IMR-90 (cell line): ENCODE measurements at regions not wholly inside any gene's neighbourhood (a gene's known extent, or its start where the extent isn't known, plus 50 kb on each side); places are given as distances from the start of the nearest gene placed in this dataset.

Experiments used
- ATAC-seq: fragments of 200-7000 bp; cut with Tn5 transposase; 2 replicates; pipeline ENCODE4 v1.9.1; 2020; ENCODE audit warnings: low read depth, mild to moderate bottlenecking, moderate library complexity
- BruUV-seq: library from RNA; stranded (reverse); fragments of 400-500 nt; replicated peaks from 2 replicates; lab custom pipeline; 2021; lab: Mats Ljungman, UMichigan
- CTCF ChIA-PET: fragments of 300-600 bp; formaldehyde crosslinking; extraction: SDS; loops from one replicate; lab custom pipeline; 2021; ENCODE audit warnings: antibody characterized with exemption; lab: Yijun Ruan, JAX
- POLR2A ChIA-PET: fragments of 300-600 bp; sonication (Branson Sonifier 250); formaldehyde crosslinking; loops from one replicate; lab custom pipeline; 2022; ENCODE audit warnings: antibody characterized with exemption; ENCODE audit not compliant: unreplicated experiment; lab: Charles Lee
- DNase-seq: peaks from one replicate; pipeline ENCODE4 v3.0.0; 2013
- H2AFZ ChIP-seq: replicated peaks from 2 replicates; pipeline ENCODE3; 2013; ENCODE audit warnings: low read length, mild to moderate bottlenecking; ENCODE audit not compliant: poor library complexity
- H2AK5ac ChIP-seq: 2 replicates; pipeline ENCODE4 v1.6.1; 2013; ENCODE audit warnings: low read depth, low read length, inconsistent platforms
- H2AK9ac ChIP-seq: replicated peaks from 2 replicates; pipeline ENCODE3; 2013; ENCODE audit warnings: mild to moderate bottlenecking, low read depth, low read length, moderate library complexity; ENCODE audit not compliant: poor library complexity
- H2BK120ac ChIP-seq: 2 replicates; pipeline ENCODE4 v1.6.1; 2013; ENCODE audit warnings: low read depth, low read length, inconsistent platforms
- H2BK15ac ChIP-seq: 3 replicates; pipeline ENCODE4 v1.6.1; 2013; ENCODE audit warnings: low read depth, low read length, inconsistent platforms
- H2BK20ac ChIP-seq: 2 replicates; pipeline ENCODE4 v1.6.1; 2013; ENCODE audit warnings: low read depth, mild to moderate bottlenecking, inconsistent platforms, low read length, moderate library complexity
- H2BK5ac ChIP-seq: 2 replicates; pipeline ENCODE4 v1.6.1; 2013; ENCODE audit warnings: mild to moderate bottlenecking, low read depth, low read length, inconsistent platforms; ENCODE audit not compliant: poor library complexity, severe bottlenecking
- H3K14ac ChIP-seq: replicated peaks from 2 replicates; pipeline ENCODE4 v1.6.1; 2013; ENCODE audit warnings: low read depth, low read length, inconsistent platforms
- H3K18ac ChIP-seq: 2 replicates; pipeline ENCODE4 v1.6.1; 2013; ENCODE audit warnings: low read depth, low read length, control low read depth
- H3K23ac ChIP-seq: 2 replicates; pipeline ENCODE4 v1.6.1; 2013; ENCODE audit warnings: low read depth, low read length, inconsistent platforms
- H3K27ac ChIP-seq: 2 replicates; pipeline ENCODE4 v1.5.1; 2013; ENCODE audit warnings: mild to moderate bottlenecking, control low read depth, low read length; ENCODE audit not compliant: insufficient read depth
- H3K27me3 ChIP-seq: 2 replicates; pipeline ENCODE4 v1.6.1; 2013; ENCODE audit warnings: low read length; ENCODE audit not compliant: control insufficient read depth, insufficient read depth
- H3K36me3 ChIP-seq: 2 replicates; pipeline ENCODE4 v1.6.1; 2013; ENCODE audit warnings: low read length, mixed read lengths; ENCODE audit not compliant: control insufficient read depth, insufficient read depth
- H3K4ac ChIP-seq: 2 replicates; pipeline ENCODE4 v1.6.1; 2013; ENCODE audit warnings: low read depth, low read length, inconsistent platforms
- H3K4me1 ChIP-seq: 2 replicates; pipeline ENCODE4 v1.6.1; 2013; ENCODE audit warnings: low read length, mixed read lengths; ENCODE audit not compliant: control insufficient read depth, insufficient read depth
- H3K4me2 ChIP-seq: 2 replicates; pipeline ENCODE4 v1.6.1; 2013; ENCODE audit warnings: low read depth, mild to moderate bottlenecking, control low read depth, low read length, moderate library complexity
- H3K4me3 ChIP-seq: 2 replicates; pipeline ENCODE4 v1.5.1; 2013; ENCODE audit warnings: low read depth, mild to moderate bottlenecking, control low read depth, low read length, moderate library complexity; ENCODE audit not compliant: insufficient read depth
- H3K56ac ChIP-seq: 2 replicates; pipeline ENCODE4 v1.6.1; 2013; ENCODE audit warnings: low read length, inconsistent platforms; ENCODE audit not compliant: insufficient read depth; ENCODE audit errors: extremely low read depth
- H3K79me1 ChIP-seq, 2 experiments: 2 replicates each; pipeline ENCODE4 v1.6.1; 2013; ENCODE audit warnings: low read length in 2 of 2, inconsistent platforms in 1 of 2, low read depth in 1 of 2
- H3K9ac ChIP-seq: 2 replicates; pipeline ENCODE4 v1.6.1; 2013; ENCODE audit warnings: low read depth, low read length, control low read depth
- H3K9me1 ChIP-seq: 2 replicates; pipeline ENCODE4 v1.6.1; 2013; ENCODE audit warnings: low read length, inconsistent platforms; ENCODE audit not compliant: insufficient read depth
- H3K9me3 ChIP-seq: 2 replicates; pipeline ENCODE4 v1.6.1; 2013; ENCODE audit warnings: low read length; ENCODE audit not compliant: control insufficient read depth, insufficient read depth
- H4K20me1 ChIP-seq: 2 replicates; pipeline ENCODE4 v1.6.1; 2013; ENCODE audit warnings: low read length, inconsistent platforms; ENCODE audit not compliant: insufficient read depth
- H4K5ac ChIP-seq: 2 replicates; pipeline ENCODE4 v1.6.1; 2013; ENCODE audit warnings: mild to moderate bottlenecking, low read depth, low read length, control low read depth
- H4K8ac ChIP-seq, 2 experiments: 2 replicates each; pipeline ENCODE4 v1.6.1; 2013; ENCODE audit warnings: low read depth in 2 of 2, low read length in 2 of 2, control low read depth in 1 of 2, inconsistent platforms in 1 of 2
- H4K91ac ChIP-seq: 2 replicates; pipeline ENCODE4 v1.6.1; 2013; ENCODE audit warnings: low read depth, low read length, inconsistent platforms; ENCODE audit not compliant: insufficient read depth
- MAFK ChIP-seq: IDR thresholded peaks from 2 replicates; pipeline ENCODE4 v1.6.1; 2012; ENCODE audit warnings: low read depth, low read length, improper control_type of control experiment
- RCOR1 ChIP-seq: IDR thresholded peaks from 2 replicates; pipeline ENCODE4 v1.6.1; 2012; ENCODE audit warnings: mild to moderate bottlenecking, low read length, improper control_type of control experiment; ENCODE audit not compliant: insufficient replicate concordance
- SMC3 ChIP-seq: fragments of 150-350 bp; IDR thresholded peaks from 2 replicates; pipeline ENCODE4 v1.6.1; 2016; ENCODE audit warnings: low read depth, mild to moderate bottlenecking, antibody characterized with exemption, low read length, moderate library complexity
- whole genome bisulfite sequencing, 2 experiments: methylation state at CpG; one replicate each; pipeline versions ENCODE4 v1.1.5 to v1.1.7; 2013; ENCODE audit warnings: missing lambda C conversion rate in 2 of 2; ENCODE audit not compliant: insufficient read length in 1 of 2; ENCODE audit errors: extremely low coverage in 2 of 2; 5-methylcytosine and 5-hydroxymethylcytosine counted together
- dilution Hi-C: fragments of 300-500 bp; cut with HindIII; formaldehyde crosslinking; loops from one replicate; pipeline ENCODE4 v1.14.3; 2018; ENCODE audit warnings: low sequenced_read_pairs; ENCODE audit not compliant: unreplicated experiment
- in situ Hi-C: fragments of 300-500 bp; cut with MboI; formaldehyde crosslinking; loops from 3 replicates; pipeline ENCODE4 v1.14.3; 2019; ENCODE audit warnings: low sequenced_read_pairs, inconsistent platforms, mixed read lengths
- intact Hi-C: fragments of 100-400 bp; cut with micrococcal nuclease; formaldehyde crosslinking; loops from 2 replicates; pipeline ENCODE4 v1.10.0; 2022

DNA sequence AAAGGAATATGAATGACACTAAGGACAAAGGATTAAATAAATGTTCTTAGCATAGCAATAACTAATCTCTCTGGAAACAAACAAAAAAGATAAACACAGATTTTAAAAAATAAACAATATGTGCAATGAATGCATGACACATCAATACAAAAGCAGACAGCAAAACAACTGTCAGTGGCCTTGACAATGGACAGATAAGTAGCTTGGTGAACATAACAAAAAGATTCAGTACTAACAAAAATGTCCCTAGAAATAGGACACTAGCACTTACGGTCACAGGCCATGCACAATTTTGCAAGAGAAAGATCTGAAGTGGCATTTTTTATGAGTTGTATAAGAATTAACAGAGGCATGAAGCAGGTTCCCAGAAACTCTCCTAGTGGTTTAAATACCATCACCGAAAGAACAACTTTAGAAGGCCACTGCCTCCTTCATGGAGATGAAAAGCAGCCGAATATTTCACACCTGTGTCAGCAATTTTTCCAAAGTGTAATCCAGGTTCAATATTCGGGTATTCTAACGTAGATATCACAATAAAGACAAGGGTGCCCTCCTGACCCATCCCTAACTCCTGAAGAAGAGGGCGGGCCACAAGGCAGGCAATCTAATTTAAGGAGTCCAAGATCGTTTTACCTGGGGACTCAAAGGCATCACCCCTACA lies 231.3 kb upstream of the MKLN1 start:
- Histone ChIP-seq H3K4me1 (peaks cover 2% of the 10 kb centered on the region), H2AK9ac (no peak overlapping the region), H3K56ac (no peak overlapping the region), H3K4me2 (no peak overlapping the region), H2BK20ac (no peak overlapping the region), H2AFZ (no peak overlapping the region), H3K36me3 (peaks cover 13% of the 10 kb centered on the region), H3K18ac (no peak overlapping the region), H4K20me1 (peaks cover 72% of the 10 kb centered on the region), H2AK5ac (no peak overlapping the region), H2BK120ac (no peak overlapping the region), H4K91ac (no peak overlapping the region), H3K9ac (no peak overlapping the region), H3K23ac (no peak overlapping the region), H3K14ac (no peak overlapping the region), H4K5ac (no peak overlapping the region), H3K9me3 (no peaks in the 10 kb centered on the region), H3K9me1 (peaks cover 8% of the 10 kb centered on the region; the same call in 1 of the 2 replicates), H4K8ac (no peak overlapping the region), H3K4ac (no peak overlapping the region), H2BK5ac (no peak overlapping the region), H3K79me1 (peaks cover 49 to 73% of the 10 kb centered on the region in 2 experiments), H3K27ac (no peak overlapping the region), H3K27me3 (no peaks in the 10 kb centered on the region), H2BK15ac (no peak overlapping the region), H3K4me3 (no peak overlapping the region)
- WGBS, 2 experiments: 90% methylated on average over 3 of the region's 7 CpGs; no CpG with 5 or more reads in 1 of the 2 experiments
- no TSS peak for BruUV-seq
- in situ Hi-C loops (no loop called here), dilution Hi-C loops (no loop called here), intact Hi-C loops (no loop called here)
- ATAC-seq (no peak), DNase-seq (no peak)
- TF ChIP-seq RCOR1 (no peak), SMC3 (no peak), MAFK (peak; percentile 71)
- CTCF ChIA-PET: no interaction called here
- POLR2A ChIA-PET: no interaction called here
